Stimulated activated naive CD8-positive, alpha-beta T cell treated with anti-CD3 and anti-CD28 coated beads, Interleukin-15, Interleukin-2, amounts not matched to agents 100 U/mL and 50 U/mL, for 24 hours (primary cell): ENCODE measurements at regions not wholly inside any gene's neighbourhood (a gene's known extent, or its start where the extent isn't known, plus 50 kb on each side); places are given as distances from the start of the nearest gene placed in this dataset.
A peak's percentile ranks its signal among the peaks of the same experiment; 100 is the strongest.

Experiments
- ATAC-seq: fragments of 150-1000 bp; cut with Tn5 transposase; one replicate; pipeline ENCODE4 v1.10.0; 2021
- DNase-seq: peaks from one replicate; pipeline ENCODE4 v3.0.0; 2021

- no peak for ATAC-seq
- no peak for DNase-seq
Observed at GRCh38 chr10:132467464-132468149, 70.0 kb upstream of the INPP5A start.

- ATAC-seq (no peak), DNase-seq (no peak)
Observed at GRCh38 chr10:132468216-132468615, 69.4 kb upstream of the INPP5A start.

- DNase-seq (no peak), ATAC-seq (no peak)
Observed at GRCh38 chr10:132468651-132469050, 68.9 kb upstream of the INPP5A start.

DNA sequence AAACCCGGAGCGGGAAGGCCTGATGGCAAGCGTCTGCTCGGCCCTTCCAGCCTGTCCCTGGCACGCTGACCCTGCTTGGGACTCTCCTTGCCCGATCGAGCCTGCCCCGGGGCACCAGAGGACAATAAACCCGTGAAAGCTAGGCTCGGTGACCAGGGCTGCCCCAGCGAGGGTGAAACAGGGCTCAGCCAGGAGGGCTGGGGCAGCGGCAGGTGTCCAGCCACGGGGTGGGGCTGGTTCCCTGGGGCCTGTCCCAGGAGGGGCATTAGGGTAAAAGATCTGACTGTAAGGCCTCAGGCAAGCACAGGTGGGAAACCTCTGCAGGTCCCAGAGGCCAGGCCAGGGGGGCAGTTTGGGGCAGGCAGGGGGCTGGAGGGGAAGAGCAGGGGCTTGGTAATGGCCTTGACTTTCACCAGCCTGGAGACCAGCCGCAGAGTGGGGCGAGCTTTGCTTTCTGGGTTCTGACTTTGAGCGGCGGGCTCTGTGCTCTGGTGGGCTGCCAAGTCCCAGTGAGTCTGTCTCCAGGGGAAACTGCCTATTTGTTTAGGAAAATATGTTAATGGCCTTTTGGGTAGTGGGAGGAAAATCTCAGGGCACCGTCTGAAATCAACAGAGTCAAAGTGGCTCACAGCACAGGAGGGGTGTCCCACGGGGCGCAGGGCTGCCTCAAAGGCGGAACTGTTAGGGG is 68.2 kb upstream of the INPP5A start:
- ATAC-seq: no peak
- no peak for DNase-seq

DNA sequence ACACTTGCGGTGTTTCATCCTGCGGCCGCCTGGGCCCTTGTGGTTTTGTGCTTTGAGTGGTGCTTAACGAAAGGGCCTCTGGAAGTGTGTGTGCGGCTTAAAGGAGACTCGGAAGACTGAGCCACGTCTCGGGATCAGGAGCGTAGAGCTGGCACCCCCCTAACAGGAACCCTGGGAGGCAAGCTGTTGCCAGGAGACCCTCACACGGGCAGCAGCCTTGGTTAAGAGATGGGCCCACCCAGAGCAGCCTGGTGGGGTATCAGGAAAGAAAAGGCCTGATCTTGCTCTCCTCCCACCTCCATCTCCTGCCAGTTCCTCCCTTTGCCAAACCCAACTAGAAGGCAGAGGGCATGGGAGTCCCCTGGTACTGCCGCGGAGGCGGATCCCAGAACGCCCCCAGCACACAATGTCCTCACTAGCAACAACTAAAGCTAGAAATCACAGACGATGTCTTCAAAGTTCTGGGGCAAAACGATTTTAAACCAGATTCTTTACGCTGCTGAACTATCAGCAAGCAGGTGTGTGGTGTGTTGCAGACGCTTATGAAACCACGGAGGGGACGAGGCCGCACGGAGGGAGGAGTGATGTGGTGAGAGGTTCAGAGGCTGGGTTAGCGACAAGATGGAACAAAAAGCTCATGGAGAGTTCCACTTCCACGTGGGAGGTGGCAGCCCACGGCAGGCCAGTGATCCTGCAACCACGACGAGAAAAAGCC is 67.0 kb upstream of the INPP5A start:
- peak; percentile 53 for DNase-seq
- ATAC-seq: peak; percentile 76

DNA sequence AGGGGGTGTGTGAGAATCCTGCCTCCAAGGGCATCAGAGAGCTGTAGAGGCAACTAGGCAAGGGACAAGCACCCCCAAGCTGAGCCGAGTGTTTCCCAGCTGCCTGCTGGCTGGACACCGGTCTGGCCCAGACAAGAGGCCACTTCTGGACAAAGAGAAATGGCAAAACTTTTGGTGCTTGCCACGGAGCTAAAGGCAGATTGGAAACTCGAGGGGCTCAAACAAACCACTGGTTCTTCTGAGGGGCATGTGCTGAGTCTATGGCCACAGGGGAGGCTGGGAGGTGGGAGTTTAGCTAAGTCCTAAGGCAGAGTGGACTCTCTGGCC is 66.5 kb upstream of the INPP5A start:
- ATAC-seq: no peak
- DNase-seq: no peak

DNA sequence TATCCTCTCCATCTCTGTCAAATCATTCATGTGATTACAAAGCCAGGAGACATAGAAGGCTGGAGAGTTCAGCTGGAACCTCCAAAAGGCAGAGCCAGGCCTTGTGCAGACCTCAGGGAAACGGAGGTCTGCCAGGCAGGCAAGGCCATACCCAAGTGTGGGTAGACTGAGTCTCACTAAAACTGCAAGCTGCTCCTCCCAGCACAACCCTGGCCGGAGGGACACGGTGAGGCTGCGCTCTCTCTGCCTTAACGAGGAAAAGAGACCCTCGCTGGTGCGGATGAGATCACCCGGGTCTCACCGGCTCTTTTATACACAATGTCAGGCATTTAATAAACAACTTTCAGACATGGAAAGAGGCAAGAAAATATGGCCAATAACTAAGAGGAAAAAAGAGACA is 66.1 kb upstream of the INPP5A start:
- no peak for ATAC-seq

GRCh38 chr10:132475086-132475485 is 62.5 kb upstream of the INPP5A start:
- DNase-seq (no peak), ATAC-seq (no peak)

More for the DNA sequence above, 66.1 kb upstream of the INPP5A start:
- no peak for DNase-seq

GRCh38 chr10:132476146-132477065 is 61.2 kb upstream of the INPP5A start:
- DNase-seq: no peak
- no peak for ATAC-seq

- DNase-seq: no peak
- no peak for ATAC-seq
Observed at GRCh38 chr10:132477066-132477397, 60.6 kb upstream of the INPP5A start.

GRCh38 chr10:132477398-132478340 is 59.9 kb upstream of the INPP5A start:
- peak; percentile 9 for ATAC-seq

DNA sequence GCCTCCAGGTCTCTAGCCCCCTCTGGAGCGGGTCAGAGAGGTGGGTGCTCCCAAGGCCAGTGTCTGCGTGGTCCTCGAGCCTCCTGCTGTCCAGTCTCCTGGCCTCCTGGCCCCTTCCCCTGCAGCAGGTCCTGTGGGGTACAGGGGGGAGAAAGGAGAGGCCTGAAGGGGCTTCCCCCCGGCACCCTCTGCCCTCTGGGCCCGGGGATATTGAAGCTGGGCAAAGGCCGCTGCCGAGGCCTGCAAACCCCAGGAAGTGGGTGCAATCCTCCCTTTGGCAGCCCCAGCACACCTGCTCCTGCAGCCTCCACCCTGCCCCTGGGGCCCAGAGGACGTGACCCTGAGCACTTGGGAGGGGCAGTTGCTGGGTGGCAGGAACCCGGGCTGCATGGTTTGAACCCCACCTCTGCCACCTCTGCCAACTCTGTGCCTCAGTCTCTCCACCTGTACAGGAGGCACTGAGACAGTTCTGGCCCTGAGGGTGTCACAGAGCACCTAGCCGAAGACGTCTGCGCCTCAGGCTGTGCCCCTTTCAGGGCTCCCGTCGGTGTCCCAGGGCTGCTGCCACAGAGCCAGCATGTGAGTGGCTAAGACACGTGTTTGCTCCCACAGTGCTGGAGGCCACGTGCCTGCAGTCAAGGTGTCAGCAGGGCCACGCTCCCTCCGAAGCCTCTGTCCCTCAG is 59.1 kb upstream of the INPP5A start:
- DNase-seq (no peak), ATAC-seq (no peak)

More at GRCh38 chr10:132477398-132478340, 59.9 kb upstream of the INPP5A start:
- no peak for DNase-seq

DNA sequence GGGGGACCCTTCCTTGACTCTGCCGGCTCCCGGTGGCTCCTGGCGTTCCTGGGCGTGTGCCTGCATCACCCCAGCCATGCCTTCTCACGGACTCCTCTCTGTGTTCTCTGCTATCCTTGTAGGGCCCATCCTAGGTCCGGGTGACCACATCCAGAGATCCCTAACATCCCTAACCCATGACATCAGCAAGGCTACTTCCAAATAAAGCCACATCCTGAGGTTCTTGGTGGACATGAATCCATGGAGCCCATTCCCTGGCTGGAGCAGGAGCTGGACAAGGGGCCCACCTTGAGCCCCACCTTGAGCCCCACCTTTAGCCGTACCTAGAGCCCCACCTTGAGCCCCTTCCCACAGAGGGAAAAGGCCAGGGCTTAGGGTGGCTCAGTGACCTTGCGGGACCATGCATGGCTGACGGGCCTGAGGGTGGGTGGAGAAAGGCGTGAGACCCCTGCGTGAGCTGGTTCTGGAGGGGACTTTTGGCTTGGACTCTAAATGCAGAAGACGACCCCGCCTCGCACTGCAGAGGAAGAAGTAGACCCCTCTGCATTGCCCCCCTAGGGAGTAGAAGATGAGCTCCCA is 58.5 kb upstream of the INPP5A start:
- ATAC-seq: no peak
- no peak for DNase-seq

DNA sequence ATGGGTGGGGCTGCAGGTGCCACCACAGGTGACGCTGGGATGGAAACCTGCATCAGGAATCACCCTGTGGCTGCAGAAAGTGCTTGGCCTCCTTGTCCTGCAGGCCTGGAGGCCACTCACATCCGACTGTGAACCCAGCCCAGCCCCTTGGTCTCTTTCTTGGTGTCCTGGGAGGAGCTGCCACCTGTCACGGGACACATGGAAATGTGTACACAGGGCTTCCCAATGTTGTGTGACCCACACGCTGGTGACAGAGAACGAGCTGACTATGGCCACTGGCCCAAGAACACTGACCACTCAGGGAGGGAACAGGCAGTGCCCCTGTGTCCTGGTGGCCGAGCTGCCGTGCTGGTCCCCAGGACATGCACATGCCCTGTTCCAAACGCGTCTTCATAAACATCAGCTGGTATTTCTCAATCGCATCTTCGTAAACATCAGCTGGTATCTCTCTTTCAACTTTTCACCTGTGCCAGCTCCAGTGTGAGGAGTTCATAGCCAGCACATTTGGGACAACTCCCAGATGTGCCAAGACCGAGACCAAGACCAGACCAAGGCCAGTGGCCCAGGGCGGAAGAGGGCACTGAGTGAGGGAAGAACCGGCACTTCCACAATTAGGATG is 57.9 kb upstream of the INPP5A start:
- ATAC-seq: no peak
- no peak for DNase-seq

DNA sequence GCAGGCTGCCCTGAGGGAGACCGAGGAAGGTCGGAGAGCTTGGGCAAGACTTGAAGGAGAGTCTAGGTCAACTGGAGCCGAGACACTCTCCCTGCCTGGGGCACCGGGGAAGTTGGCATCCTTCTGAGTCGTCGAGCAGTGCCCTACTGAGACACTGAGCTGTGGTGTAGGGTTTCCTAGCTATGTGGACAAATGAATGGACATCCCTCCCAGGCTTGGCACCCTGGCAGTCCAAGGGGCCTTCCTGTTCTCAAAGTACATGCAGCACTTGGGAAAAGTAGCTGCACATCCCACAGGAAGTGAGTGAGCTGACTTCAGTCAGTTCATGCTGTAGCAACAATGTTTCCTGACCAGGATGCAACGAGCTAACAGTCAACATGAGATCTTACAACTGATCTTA is 57.2 kb upstream of the INPP5A start:
- no peak for DNase-seq
- ATAC-seq: no peak

GRCh38 chr10:132481690-132482089 is 55.9 kb upstream of the INPP5A start:
- no peak for ATAC-seq
- no peak for DNase-seq

GRCh38 chr10:132482090-132482800 is 55.3 kb upstream of the INPP5A start:
- DNase-seq (no peak), ATAC-seq (no peak)

DNA sequence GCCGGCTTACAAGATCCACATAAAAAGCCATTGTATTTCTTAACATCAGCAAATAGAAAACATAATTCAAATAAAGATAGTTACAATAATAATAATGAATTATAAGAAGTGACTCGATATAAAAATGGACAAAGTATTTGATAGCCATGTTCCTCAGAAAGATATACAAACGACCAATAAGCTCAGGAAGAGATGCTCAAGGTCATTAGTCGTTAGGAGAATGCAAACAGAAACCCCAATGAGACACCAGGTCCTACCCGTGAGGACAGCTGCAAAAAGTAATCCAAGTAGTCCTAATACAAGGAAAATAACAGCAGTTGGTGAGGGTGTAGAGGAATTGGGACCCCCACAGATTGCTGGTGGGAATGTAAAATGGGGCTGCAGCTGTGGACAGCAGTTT is 54.2 kb upstream of the INPP5A start:
- ATAC-seq (no peak), DNase-seq (no peak)

DNA sequence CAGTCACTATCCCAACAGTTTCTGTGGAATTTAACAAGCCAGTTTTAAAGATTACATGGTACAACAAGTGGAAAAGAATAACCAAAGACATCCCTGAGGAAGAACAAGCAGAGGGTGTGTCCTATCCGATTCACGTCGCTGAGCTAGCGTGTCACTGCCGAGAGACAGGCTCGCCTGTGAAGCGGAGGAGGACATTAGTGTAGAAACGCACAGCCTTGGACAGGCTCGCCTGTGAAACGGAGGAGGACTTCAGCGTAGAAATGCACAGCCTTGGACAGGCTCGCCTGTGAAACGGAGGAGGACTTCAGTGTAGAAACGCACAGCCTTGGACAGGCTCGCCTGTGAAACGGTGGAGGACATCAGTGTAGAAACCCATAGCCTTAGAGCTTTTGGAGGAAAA is 52.7 kb upstream of the INPP5A start:
- DNase-seq (no peak), ATAC-seq (no peak)
